BLaER1 (cell line): ENCODE measurements at regions not wholly inside any gene's neighbourhood (a gene's known extent, or its start where the extent isn't known, plus 50 kb on each side); places are given as distances from the start of the nearest gene placed in this dataset.

Experiments
- H3K27ac ChIP-seq: shearing (Covaris generic); formaldehyde crosslinking; 2 replicates; pipeline ENCODE4 v1.8.1; 2022
- H3K27me3 ChIP-seq: shearing (Covaris generic); formaldehyde crosslinking; 2 replicates; pipeline ENCODE4 v1.8.1; 2022
- H3K36me3 ChIP-seq: shearing (Covaris generic); formaldehyde crosslinking; 2 replicates; pipeline ENCODE4 v1.8.1; 2022
- H3K4me1 ChIP-seq: shearing (Covaris generic); formaldehyde crosslinking; 2 replicates; pipeline ENCODE4 v1.8.1; 2022
- H3K4me2 ChIP-seq: shearing (Covaris generic); formaldehyde crosslinking; 2 replicates; pipeline ENCODE4 v1.8.1; 2022
- H3K4me3 ChIP-seq: shearing (Covaris generic); formaldehyde crosslinking; 2 replicates; pipeline ENCODE4 v1.8.1; 2022
- H3K9ac ChIP-seq: shearing (Covaris generic); formaldehyde crosslinking; 2 replicates; pipeline ENCODE4 v1.8.1; 2022
- H3K9me3 ChIP-seq: shearing (Covaris generic); formaldehyde crosslinking; 2 replicates; pipeline ENCODE4 v1.8.1; 2022
- H4K20me1 ChIP-seq: shearing (Covaris generic); formaldehyde crosslinking; 2 replicates; pipeline ENCODE4 v1.8.1; 2022
- Cebpa-rat ChIP-seq: shearing (Covaris generic); IDR thresholded peaks from 2 replicates; pipeline ENCODE4 v1.8.1; 2022

DNA sequence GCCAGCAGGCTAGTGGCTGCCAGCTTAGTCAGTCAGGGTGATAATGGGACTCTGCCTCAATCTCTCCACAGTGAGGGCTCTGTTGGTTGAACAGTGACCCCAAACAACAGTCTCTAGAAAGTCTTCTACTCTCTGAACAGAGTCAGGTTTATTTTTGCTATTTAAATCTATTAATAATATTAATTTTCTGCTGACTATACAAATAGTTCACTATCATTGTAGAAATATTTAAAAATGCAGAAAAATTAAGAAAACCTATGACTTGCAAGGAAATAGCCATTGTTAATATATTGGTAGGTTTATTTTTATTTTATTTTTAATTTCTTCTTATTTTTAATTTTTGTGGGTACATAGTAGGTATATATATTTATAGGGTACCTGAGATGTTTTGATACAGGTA, 67.9 kb upstream of the AADAT start:
- Histone ChIP-seq H3K27me3 (no peaks in the 10 kb centered on the region), H3K36me3 (no peaks in the 10 kb centered on the region), H3K27ac (no peak overlapping the region), H3K9me3 (no peaks in the 10 kb centered on the region), H3K4me3 (no peak overlapping the region), H3K9ac (no peak overlapping the region), H4K20me1 (no peaks in the 10 kb centered on the region), H3K4me1 (no peaks in the 10 kb centered on the region), H3K4me2 (no peak overlapping the region)
- no peak for TF ChIP-seq Cebpa-rat

DNA sequence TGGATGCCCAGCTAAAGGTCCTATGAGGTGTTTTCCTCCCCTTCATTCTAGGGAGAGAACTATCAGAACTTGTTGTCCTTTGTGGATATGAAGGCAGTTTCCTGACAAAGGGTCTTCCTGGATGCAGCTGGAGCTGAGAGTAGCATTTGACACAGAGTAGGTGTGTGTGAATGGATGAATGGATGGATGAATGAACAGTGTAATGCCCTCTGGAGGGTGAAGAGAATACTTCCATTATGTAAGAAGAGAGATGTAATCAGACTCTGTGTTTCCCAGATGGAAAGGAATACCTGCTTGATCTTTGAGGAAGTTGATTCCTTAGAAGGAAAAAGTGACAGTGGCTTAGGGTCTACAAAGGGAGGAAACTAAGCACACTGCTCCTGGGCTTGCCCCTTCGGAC, 55.4 kb upstream of the AADAT start:
- Histone ChIP-seq H4K20me1 (no peaks in the 10 kb centered on the region), H3K27me3 (no peaks in the 10 kb centered on the region), H3K4me2 (no peak overlapping the region), H3K36me3 (no peaks in the 10 kb centered on the region), H3K9ac (no peak overlapping the region), H3K27ac (no peak overlapping the region), H3K4me3 (no peak overlapping the region), H3K4me1 (no peaks in the 10 kb centered on the region), H3K9me3 (no peaks in the 10 kb centered on the region)
- no peak for TF ChIP-seq Cebpa-rat

DNA sequence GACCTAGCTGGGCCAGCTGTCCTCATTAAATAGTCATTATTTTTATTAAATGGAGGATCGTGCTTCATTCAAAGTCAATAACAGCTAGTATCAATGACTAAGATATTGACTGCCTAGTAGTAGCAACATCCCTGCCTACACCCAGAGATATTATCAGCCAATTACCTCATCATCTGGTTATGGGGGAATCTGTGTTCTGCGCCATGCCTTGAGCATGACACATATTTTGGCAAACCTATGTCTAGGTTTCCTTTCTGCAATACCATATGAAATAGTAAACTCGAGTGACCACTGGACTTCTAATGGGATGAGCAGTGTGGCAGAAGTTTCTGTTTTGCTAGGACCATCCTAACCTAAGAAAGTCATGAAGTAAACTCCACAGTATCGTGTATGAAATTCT, 50.0 kb upstream of the AADAT start:
- Histone ChIP-seq H3K4me3 (no peak overlapping the region), H3K27me3 (no peaks in the 10 kb centered on the region), H3K4me2 (no peak overlapping the region), H3K9me3 (no peaks in the 10 kb centered on the region), H3K9ac (no peak overlapping the region), H3K27ac (no peak overlapping the region), H3K4me1 (no peaks in the 10 kb centered on the region), H4K20me1 (no peaks in the 10 kb centered on the region), H3K36me3 (no peaks in the 10 kb centered on the region)
- no peak for TF ChIP-seq Cebpa-rat
